ENCODE measurements at regions not wholly inside any gene's neighbourhood (a gene's known extent, or its start where the extent isn't known, plus 50 kb on each side); places are given as distances from the start of the nearest gene placed in this dataset.

GRCh38 chr6:156174031-156174890, 602.9 kb upstream of the ARID1B start:
- intact Hi-C loops (cut with DNase I), result no loop called here
- DNase-seq (no peak), ATAC-seq (no peak)
- Histone ChIP-seq H3K27ac (no peak overlapping the region), H3K36me3 (no peaks in the 10 kb centered on the region), H3K4me3 (no peak overlapping the region), H3K9me3 (no peaks in the 10 kb centered on the region), H3K27me3 (no peaks in the 10 kb centered on the region), H3K4me1 (no peaks in the 10 kb centered on the region)
- WGBS (ENCODE audit: insufficient coverage, low coverage, low lambda C conversion rate, missing lambda C conversion rate), result 71% methylated on average over 11 of the region's 11 CpGs
- TF ChIP-seq POLR2A (IDR thresholded peaks at IDR 0.05), result no peak
- TF ChIP-seq, protein P1, sequence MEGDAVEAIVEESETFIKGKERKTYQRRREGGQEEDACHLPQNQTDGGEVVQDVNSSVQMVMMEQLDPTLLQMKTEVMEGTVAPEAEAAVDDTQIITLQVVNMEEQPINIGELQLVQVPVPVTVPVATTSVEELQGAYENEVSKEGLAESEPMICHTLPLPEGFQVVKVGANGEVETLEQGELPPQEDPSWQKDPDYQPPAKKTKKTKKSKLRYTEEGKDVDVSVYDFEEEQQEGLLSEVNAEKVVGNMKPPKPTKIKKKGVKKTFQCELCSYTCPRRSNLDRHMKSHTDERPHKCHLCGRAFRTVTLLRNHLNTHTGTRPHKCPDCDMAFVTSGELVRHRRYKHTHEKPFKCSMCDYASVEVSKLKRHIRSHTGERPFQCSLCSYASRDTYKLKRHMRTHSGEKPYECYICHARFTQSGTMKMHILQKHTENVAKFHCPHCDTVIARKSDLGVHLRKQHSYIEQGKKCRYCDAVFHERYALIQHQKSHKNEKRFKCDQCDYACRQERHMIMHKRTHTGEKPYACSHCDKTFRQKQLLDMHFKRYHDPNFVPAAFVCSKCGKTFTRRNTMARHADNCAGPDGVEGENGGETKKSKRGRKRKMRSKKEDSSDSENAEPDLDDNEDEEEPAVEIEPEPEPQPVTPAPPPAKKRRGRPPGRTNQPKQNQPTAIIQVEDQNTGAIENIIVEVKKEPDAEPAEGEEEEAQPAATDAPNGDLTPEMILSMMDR (IDR thresholded peaks at IDR 0.05), result no peak

DNA sequence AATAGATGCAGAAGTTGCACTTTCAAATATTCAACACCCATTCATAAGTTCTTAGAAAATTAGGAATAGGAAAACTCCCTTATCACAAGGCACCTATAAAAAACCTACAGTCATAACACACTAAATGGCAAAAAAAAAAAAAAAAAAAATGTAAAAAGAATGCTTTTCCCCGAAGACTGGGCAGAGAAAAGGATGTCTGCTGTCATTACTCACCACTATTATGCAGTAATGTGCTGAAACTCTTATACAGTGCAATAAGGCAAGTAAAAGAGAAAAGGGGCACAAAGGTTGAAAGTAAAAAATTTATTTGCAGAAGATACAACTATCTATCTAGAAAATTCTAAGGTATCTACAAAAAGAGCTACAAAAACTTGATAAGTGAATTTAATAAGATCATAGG, 607.8 kb upstream of the ARID1B start:
- 29% methylated on average over 1 of the region's 1 CpG for WGBS (ENCODE audit: insufficient coverage, low coverage, low lambda C conversion rate, missing lambda C conversion rate)
- no peaks in the 10 kb centered on the region for H3K36me3 ChIP-seq
- no peak overlapping the region for H3K4me3 ChIP-seq
- H3K27ac ChIP-seq, result no peak overlapping the region
- no peaks in the 10 kb centered on the region for H3K27me3 ChIP-seq
- no peaks in the 10 kb centered on the region for H3K4me1 ChIP-seq
- DNase-seq (no peak), ATAC-seq (no peak)
- TF ChIP-seq, protein P1 (IDR thresholded peaks at IDR 0.05), result no peak
- TF ChIP-seq POLR2A (IDR thresholded peaks at IDR 0.05), result no peak
- intact Hi-C loops (cut with DNase I), result no loop called here
- no peaks in the 10 kb centered on the region for H3K9me3 ChIP-seq

GRCh38 chr6:156167625-156168071, 609.5 kb upstream of the ARID1B start:
- intact Hi-C loops (cut with DNase I), result no loop called here
- Histone ChIP-seq H3K36me3 (no peaks in the 10 kb centered on the region), H3K27me3 (no peaks in the 10 kb centered on the region), H3K27ac (peak overlapping the region in 1 of 3 donors; percentile 40), H3K4me3 (no peak overlapping the region), H3K9me3 (no peaks in the 10 kb centered on the region), H3K4me1 (no peaks in the 10 kb centered on the region)
- 36% methylated on average over 7 of the region's 7 CpGs for WGBS (ENCODE audit: insufficient coverage, low coverage, low lambda C conversion rate, missing lambda C conversion rate)
- ATAC-seq (peak in 3 of 4 donors; percentile 30 to 75 (median 73)), DNase-seq (no peak)
- TF ChIP-seq POLR2A (IDR thresholded peaks at IDR 0.05), result no peak
- TF ChIP-seq, protein P1 (IDR thresholded peaks at IDR 0.05), result no peak

- H3K27ac ChIP-seq, result peak overlapping the region in 1 of 3 donors; percentile 40
- 43% methylated on average over 5 of the region's 7 CpGs for WGBS (ENCODE audit: insufficient coverage, low coverage, low lambda C conversion rate, missing lambda C conversion rate)
These were observed 610.1 kb upstream of the ARID1B start for GRCh38 chr6:156167016-156167624.

More at GRCh38 chr6:156167016-156167624, 610.1 kb upstream of the ARID1B start:
- no peaks in the 10 kb centered on the region for H3K27me3 ChIP-seq
- no peaks in the 10 kb centered on the region for H3K4me1 ChIP-seq
- intact Hi-C loops (cut with DNase I), result no loop called here
- TF ChIP-seq, protein P1 (IDR thresholded peaks at IDR 0.05), result no peak
- TF ChIP-seq POLR2A (IDR thresholded peaks at IDR 0.05), result no peak
- no peaks in the 10 kb centered on the region for H3K36me3 ChIP-seq
- H3K9me3 ChIP-seq, result no peaks in the 10 kb centered on the region
- DNase-seq, result no peak
- ATAC-seq, result peak in 1 of 4 donors; percentile 20
- no peak overlapping the region for H3K4me3 ChIP-seq
